GM21367 (cell line): ENCODE measurements at regions not wholly inside any gene's neighbourhood (a gene's known extent, or its start where the extent isn't known, plus 50 kb on each side); places are given as distances from the start of the nearest gene placed in this dataset.

Experiments used
- ATAC-seq: cut with Tn5 transposase; IDR thresholded peaks from one replicate; pipeline ENCODE4 v1.9.1; 2021; ENCODE audit not compliant: unreplicated experiment

- ATAC-seq = no peak
Observed at GRCh38 chr12:24021164-24021502, 71.7 kb upstream of the SOX5 start.

GRCh38 chr12:24020397-24021163 lies 71.1 kb upstream of the SOX5 start:
- no peak for ATAC-seq

GRCh38 chr12:24015833-24016160 lies 66.3 kb upstream of the SOX5 start:
- ATAC-seq = no peak

GRCh38 chr12:24014915-24015832 lies 65.7 kb upstream of the SOX5 start:
- ATAC-seq = no peak

DNA sequence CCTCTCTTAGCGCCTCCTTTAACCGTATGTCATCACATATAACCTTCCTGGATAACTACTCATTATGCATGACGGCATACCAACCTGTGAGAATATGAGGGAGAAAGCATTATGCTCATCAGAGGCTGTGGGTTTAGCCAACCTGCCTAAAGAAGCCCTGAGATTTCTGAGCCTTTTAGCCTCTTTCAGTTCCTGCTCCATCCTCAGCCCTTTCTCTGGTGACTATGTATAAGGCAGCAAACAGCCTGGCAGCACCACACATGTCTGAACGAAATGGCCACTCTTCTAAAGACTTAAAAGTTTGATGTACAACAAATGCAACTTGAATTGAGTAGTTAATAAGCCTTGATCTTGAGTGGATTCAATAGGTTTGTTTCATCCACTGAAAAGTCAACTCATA lies 64.8 kb upstream of the SOX5 start:
- ATAC-seq = no peak

DNA sequence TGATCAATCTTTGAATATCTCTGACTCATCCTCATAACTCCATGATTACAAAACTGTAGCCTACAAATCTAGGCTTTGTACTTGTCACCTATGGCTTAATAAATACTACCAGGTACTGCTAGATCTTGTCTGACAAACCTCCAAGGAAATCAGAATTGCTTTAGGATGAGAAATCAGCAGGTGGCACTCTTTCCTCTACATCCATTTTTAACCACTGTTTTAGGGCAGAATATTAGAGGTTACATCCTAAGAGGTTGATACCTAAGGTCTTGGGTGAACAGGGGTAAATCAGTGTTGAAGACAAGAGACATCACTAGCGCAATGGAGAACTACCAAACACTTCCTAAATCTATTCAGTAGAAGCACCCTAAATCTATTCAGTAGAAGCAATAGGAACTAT lies 63.1 kb upstream of the SOX5 start:
- no peak for ATAC-seq

GRCh38 chr12:24011927-24012507 lies 62.5 kb upstream of the SOX5 start:
- ATAC-seq = no peak

DNA sequence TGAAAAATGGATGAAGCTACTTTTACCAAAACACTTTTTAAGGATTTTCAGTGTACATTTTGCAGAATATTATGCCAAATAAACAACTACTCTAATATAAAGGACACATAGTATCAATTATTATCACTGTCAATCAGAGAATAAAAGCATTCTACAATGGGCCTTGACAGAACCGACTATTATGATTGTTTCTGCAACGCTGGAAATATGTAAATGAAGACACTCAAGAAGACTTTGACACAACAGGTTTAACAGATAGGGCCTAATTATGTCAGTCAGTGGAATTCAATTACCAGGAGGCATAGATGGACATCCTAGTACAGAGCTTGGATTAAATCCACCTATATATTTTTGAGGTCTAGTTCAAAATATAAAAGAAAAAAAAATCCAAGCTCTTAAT lies 58.7 kb upstream of the SOX5 start:
- no peak for ATAC-seq
